SK-N-SH treated with all-trans-retinoic acid at 6 μM for 48 hours (cell line): ENCODE measurements at regions not wholly inside any gene's neighbourhood (a gene's known extent, or its start where the extent isn't known, plus 50 kb on each side); places are given as distances from the start of the nearest gene placed in this dataset.

ENCODE experiments used
- ARNTL ChIP-seq: fragments of 450-650 bp; formaldehyde crosslinking; IDR thresholded peaks from 2 replicates; pipeline ENCODE4 v1.5.0; 2020; ENCODE audit warnings: low read depth, mild to moderate bottlenecking, moderate library complexity, borderline replicate concordance
- BACH2 ChIP-seq: fragments of 250-450 bp; sonication (Bioruptor Pico); IDR thresholded peaks from 2 replicates; pipeline ENCODE4 v1.9.0; 2021; ENCODE audit warnings: mild to moderate bottlenecking, borderline replicate concordance
- CSRNP3 ChIP-seq: fragments of 250-450 bp; sonication (Bioruptor Pico); IDR thresholded peaks from 2 replicates; pipeline ENCODE4 v1.5.1; 2021; ENCODE audit warnings: mild to moderate bottlenecking, moderate library complexity
- ESRRG ChIP-seq: fragments of 250-450 bp; sonication (Bioruptor Pico); IDR thresholded peaks from 2 replicates; pipeline ENCODE4 v1.6.1; 2021; ENCODE audit warnings: mild to moderate bottlenecking
- GLIS3 ChIP-seq: fragments of 250-450 bp; sonication (Bioruptor Pico); IDR thresholded peaks from 2 replicates; pipeline ENCODE4 v1.5.0; 2020; ENCODE audit warnings: mild to moderate bottlenecking, moderate library complexity
- ISL1 ChIP-seq: fragments of 250-450 bp; sonication (Bioruptor Pico); IDR thresholded peaks from 2 replicates; pipeline ENCODE4 v2.1.2; 2022; ENCODE audit warnings: mild to moderate bottlenecking, moderate library complexity
- PATZ1 ChIP-seq: fragments of 250-450 bp; sonication (Bioruptor Pico); IDR thresholded peaks from 2 replicates; pipeline ENCODE4 v1.8.0; 2020; ENCODE audit warnings: mild to moderate bottlenecking, moderate library complexity, borderline replicate concordance
- PPARA ChIP-seq: fragments of 250-450 bp; sonication (Bioruptor Pico); IDR thresholded peaks from 2 replicates; pipeline ENCODE4 v1.5.0; 2020; ENCODE audit warnings: mild to moderate bottlenecking, borderline replicate concordance
- RARB ChIP-seq: fragments of 250-450 bp; sonication (Bioruptor Pico); IDR thresholded peaks from 2 replicates; pipeline ENCODE4 v1.8.0; 2021; ENCODE audit warnings: mild to moderate bottlenecking, moderate library complexity
- TSHZ2 ChIP-seq: fragments of 250-450 bp; sonication (Bioruptor Pico); IDR thresholded peaks from 2 replicates; pipeline ENCODE4 v1.5.0; 2020; ENCODE audit warnings: mild to moderate bottlenecking, moderate library complexity
- ZFP3 ChIP-seq: fragments of 250-450 bp; sonication (Bioruptor Pico); IDR thresholded peaks from 2 replicates; pipeline ENCODE4 v1.5.0; 2020; ENCODE audit warnings: mild to moderate bottlenecking, moderate library complexity
- ZFP30 ChIP-seq: fragments of 450-650 bp; formaldehyde crosslinking; IDR thresholded peaks from 2 replicates; pipeline ENCODE4 v1.5.0; 2022; ENCODE audit warnings: mild to moderate bottlenecking, moderate library complexity

GRCh38 chr12:30136696-30137095 lies 353.0 kb upstream of the TMTC1 start:
- TF ChIP-seq PPARA: no peak
- no peak for TF ChIP-seq ZFP30
- no peak for TF ChIP-seq BACH2 (CRISPR knock-in tag)
- no peak for TF ChIP-seq PATZ1
- TF ChIP-seq TSHZ2 (CRISPR knock-in tag): no peak
- TF ChIP-seq ZFP3: no peak
- no peak for TF ChIP-seq RARB
- no peak for TF ChIP-seq ISL1 (CRISPR knock-in tag)
- TF ChIP-seq CSRNP3 (CRISPR knock-in tag): no peak
- no peak for TF ChIP-seq ESRRG (CRISPR knock-in tag)
- no peak for TF ChIP-seq ARNTL (CRISPR knock-in tag)
- no peak for TF ChIP-seq GLIS3 (CRISPR knock-in tag)
